ENCODE measurements at regions not wholly inside any gene's neighbourhood (a gene's known extent, or its start where the extent isn't known, plus 50 kb on each side); places are given as distances from the start of the nearest gene placed in this dataset.
A peak's percentile ranks its signal among the peaks of the same experiment; 100 is the strongest.
"Not testable (repeated sequence)": the region's sequence is repeated elsewhere in the genome, so short reads cannot be mapped to it uniquely, and the experiment has no call there.

DNA sequence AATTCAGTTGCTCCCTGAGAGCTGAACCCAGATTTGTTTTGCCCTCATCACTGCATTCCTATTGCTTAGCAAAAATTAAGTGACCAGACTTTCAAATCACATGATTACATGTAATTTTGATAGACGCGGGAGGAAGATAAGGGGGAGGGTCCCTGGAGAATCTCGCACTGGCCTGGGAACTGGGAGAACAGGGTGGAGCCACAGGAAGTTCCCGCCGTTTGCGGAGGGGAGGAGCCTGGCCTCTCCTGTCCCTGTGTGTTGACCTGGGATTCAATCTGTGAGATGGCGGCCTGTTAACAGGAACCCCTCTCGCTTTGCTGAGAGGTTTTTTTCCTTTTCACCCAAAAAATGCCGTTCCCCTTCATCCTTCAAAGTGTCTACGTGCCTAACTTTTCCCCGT, 142.9 kb upstream of the OR13F1 start:
- peak; percentile 62 for DNase-seq

GRCh38 chr9:104362912-104363472, 141.1 kb upstream of the OR13F1 start:
- H3K4me3 Mint-ChIP-seq, result no peak overlapping the region
- Histone ChIP-seq H3K27me3 (ENCODE audit: control insufficient read depth, insufficient read depth, low read length, poor library complexity, severe bottlenecking) (no peaks in the 10 kb centered on the region), H3K4me1 (ENCODE audit: control insufficient read depth, insufficient read depth, low read length) (no peaks in the 10 kb centered on the region), H3K9me3 (ENCODE audit: control insufficient read depth, low read length) (no peaks in the 10 kb centered on the region), H3K36me3 (ENCODE audit: control insufficient read depth, insufficient read depth, low read length) (no peaks in the 10 kb centered on the region), H3K4me3 (ENCODE audit: low read length) (no peak overlapping the region), H3K27ac (ENCODE audit: low read depth, low read length) (no peak overlapping the region), H3K9ac (ENCODE audit: extremely low read depth, low read length, poor library complexity, severe bottlenecking) (no peak overlapping the region)
- H3K9me3 Mint-ChIP-seq, result peaks cover 29% of the 10 kb centered on the region
- no peak for DNase-seq
- H3K27me3 Mint-ChIP-seq (ENCODE audit: insufficient read depth), result no peaks in the 10 kb centered on the region
- no peaks in the 10 kb centered on the region for H3K36me3 Mint-ChIP-seq (ENCODE audit: low read depth)
- H3K4me1 Mint-ChIP-seq, result peaks cover 7% of the 10 kb centered on the region
- TF ChIP-seq CTCF (conservative IDR thresholded peaks at IDR 0.05), result no peak
- 90 to 93% methylated on average over 2 to 28 of the region's 28 CpGs for WGBS, 2 experiments (ENCODE audit: insufficient coverage in 1 of 2, insufficient read length in 1 of 2)
- H3K27ac Mint-ChIP-seq, result no peak overlapping the region

More for the DNA sequence above, 142.9 kb upstream of the OR13F1 start:
- H3K4me3 ChIP-seq (ENCODE audit: low read length), result no peak overlapping the region
- Mint-ChIP-seq H3K4me3 (no peak overlapping the region), H3K27ac (no peak overlapping the region), H3K9me3 (peaks cover 29% of the 10 kb centered on the region), H3K4me1 (no peaks in the 10 kb centered on the region), H3K36me3 (ENCODE audit: low read depth) (no peaks in the 10 kb centered on the region), H3K27me3 (ENCODE audit: insufficient read depth) (no peaks in the 10 kb centered on the region)
- no peaks in the 10 kb centered on the region for H3K9me3 ChIP-seq (ENCODE audit: control insufficient read depth, low read length)
- H3K27ac ChIP-seq (ENCODE audit: low read depth, low read length), result no peak overlapping the region
- H3K36me3 ChIP-seq (ENCODE audit: control insufficient read depth, insufficient read depth, low read length), result no peaks in the 10 kb centered on the region
- 92 to 98% methylated on average over 6 to 11 of the region's 11 CpGs for WGBS, 2 experiments (ENCODE audit: insufficient coverage in 1 of 2, insufficient read length in 1 of 2)
- no peaks in the 10 kb centered on the region for H3K27me3 ChIP-seq (ENCODE audit: control insufficient read depth, insufficient read depth, low read length, poor library complexity, severe bottlenecking)
- H3K4me1 ChIP-seq (ENCODE audit: control insufficient read depth, insufficient read depth, low read length), result no peaks in the 10 kb centered on the region
- no peak for TF ChIP-seq CTCF (conservative IDR thresholded peaks at IDR 0.05)
- no peak overlapping the region for H3K9ac ChIP-seq (ENCODE audit: extremely low read depth, low read length, poor library complexity, severe bottlenecking)

DNA sequence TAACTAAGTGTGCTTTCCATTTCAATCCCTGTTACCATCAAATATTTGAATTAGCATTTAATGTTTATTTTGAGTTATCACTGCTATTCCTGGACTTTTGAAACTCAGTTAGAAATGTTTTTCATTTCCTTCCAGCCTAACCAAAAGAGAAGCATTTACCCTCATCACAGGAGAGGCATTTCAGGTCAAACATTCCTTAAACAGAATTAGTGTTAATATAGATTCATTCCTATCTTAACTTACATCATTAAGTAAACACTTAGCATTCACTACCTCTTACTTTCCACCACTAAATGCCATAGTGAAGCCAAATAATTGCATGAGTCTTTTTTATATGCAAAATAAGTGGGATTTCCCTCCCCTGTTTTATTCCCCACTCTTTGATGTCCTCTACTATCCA, 136.6 kb upstream of the OR13F1 start:
- DNase-seq, result no peak
- Mint-ChIP-seq H3K9me3 (peaks cover 41% of the 10 kb centered on the region), H3K36me3 (ENCODE audit: low read depth) (no peaks in the 10 kb centered on the region), H3K4me3 (no peak overlapping the region), H3K4me1 (peaks cover 9% of the 10 kb centered on the region), H3K27me3 (ENCODE audit: insufficient read depth) (no peaks in the 10 kb centered on the region), H3K27ac (no peak overlapping the region)
- Histone ChIP-seq H3K27ac (ENCODE audit: low read depth, low read length) (no peak overlapping the region), H3K9me3 (ENCODE audit: control insufficient read depth, low read length) (peaks cover 6% of the 10 kb centered on the region), H3K27me3 (ENCODE audit: control insufficient read depth, insufficient read depth, low read length, poor library complexity, severe bottlenecking) (no peaks in the 10 kb centered on the region), H3K4me1 (ENCODE audit: control insufficient read depth, insufficient read depth, low read length) (no peaks in the 10 kb centered on the region), H3K4me3 (ENCODE audit: low read length) (no peak overlapping the region), H3K9ac (ENCODE audit: extremely low read depth, low read length, poor library complexity, severe bottlenecking) (no peak overlapping the region), H3K36me3 (ENCODE audit: control insufficient read depth, insufficient read depth, low read length) (no peaks in the 10 kb centered on the region)
- no peak for TF ChIP-seq CTCF (conservative IDR thresholded peaks at IDR 0.05)

DNA sequence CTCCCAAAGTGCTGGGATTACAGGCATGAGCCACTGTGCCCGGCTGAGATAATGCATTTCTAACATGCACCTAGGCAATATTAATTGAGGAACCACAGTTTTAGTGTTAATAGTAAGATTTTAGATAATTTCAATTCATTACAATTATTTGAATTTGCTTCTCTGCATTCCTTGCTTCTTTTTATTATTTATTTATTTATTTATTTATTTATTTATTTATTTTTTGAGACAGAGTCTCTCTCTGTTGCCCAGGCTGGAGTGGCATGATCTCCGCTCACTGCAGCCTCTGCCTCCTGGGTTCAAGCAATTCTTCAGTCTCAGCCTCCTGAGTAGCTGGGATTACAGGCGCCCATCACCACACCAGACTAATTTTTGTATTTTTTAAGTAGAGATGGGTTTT, 135.7 kb upstream of the OR13F1 start:
- not testable (repeated sequence) for H3K36me3 Mint-ChIP-seq (ENCODE audit: low read depth); H3K27me3 Mint-ChIP-seq (ENCODE audit: insufficient read depth); H3K9ac ChIP-seq (ENCODE audit: extremely low read depth, low read length, poor library complexity, severe bottlenecking); H3K27ac ChIP-seq (ENCODE audit: low read depth, low read length); H3K27me3 ChIP-seq (ENCODE audit: control insufficient read depth, insufficient read depth, low read length, poor library complexity, severe bottlenecking); H3K9me3 ChIP-seq (ENCODE audit: control insufficient read depth, low read length); H3K4me1 ChIP-seq (ENCODE audit: control insufficient read depth, insufficient read depth, low read length); DNase-seq; H3K4me3 Mint-ChIP-seq; H3K4me3 ChIP-seq (ENCODE audit: low read length); H3K36me3 ChIP-seq (ENCODE audit: control insufficient read depth, insufficient read depth, low read length); H3K27ac Mint-ChIP-seq; H3K4me1 Mint-ChIP-seq
- 91% methylated on average over 3 of the region's 3 CpGs; no CpG with 5 or more reads in 1 of the 2 experiments for WGBS, 2 experiments (ENCODE audit: insufficient coverage in 1 of 2, insufficient read length in 1 of 2)
- peaks cover 39% of the 10 kb centered on the region for H3K9me3 Mint-ChIP-seq
